Kidney epithelial cell (primary cell): ENCODE measurements at regions not wholly inside any gene's neighbourhood (a gene's known extent, or its start where the extent isn't known, plus 50 kb on each side); places are given as distances from the start of the nearest gene placed in this dataset.
"Not testable (repeated sequence)": the region's sequence is repeated elsewhere in the genome, so short reads cannot be mapped to it uniquely, and the experiment has no call there.

ENCODE experiments used
- DNase-seq: peaks from one replicate; pipeline ENCODE4 v3.0.0-alpha.2; 2010; ENCODE audit warnings: low read depth
- H3K27me3 ChIP-seq: 2 replicates; pipeline ENCODE4 v1.6.0; 2011; ENCODE audit warnings: low read length; ENCODE audit not compliant: control insufficient read depth, insufficient read depth
- H3K36me3 ChIP-seq: 2 replicates; pipeline ENCODE4 v1.5.1; 2011; ENCODE audit warnings: low read length; ENCODE audit not compliant: control insufficient read depth, insufficient read depth
- H3K4me3 ChIP-seq: 2 replicates; pipeline ENCODE4 v1.5.1; 2011; ENCODE audit warnings: low read depth, mild to moderate bottlenecking, control low read depth, low read length
- CTCF ChIP-seq: IDR thresholded peaks from 2 replicates; pipeline ENCODE4 v1.5.1; 2011; ENCODE audit warnings: mild to moderate bottlenecking, moderate library complexity, low read length, control low read depth, inconsistent platforms; ENCODE audit not compliant: insufficient read depth, poor library complexity, severe bottlenecking

- DNase-seq = no peak
- Histone ChIP-seq H3K36me3 (no peaks in the 10 kb centered on the region), H3K4me3 (no peak overlapping the region), H3K27me3 (no peaks in the 10 kb centered on the region)
- TF ChIP-seq CTCF = no peak
Observed at GRCh38 chr2:194294156-194294555, 1362.9 kb upstream of the SLC39A10 start.

GRCh38 chr2:194291104-194291503, 1365.9 kb upstream of the SLC39A10 start:
- no peak for DNase-seq
- no peak for TF ChIP-seq CTCF
- Histone ChIP-seq H3K27me3 (no peaks in the 10 kb centered on the region), H3K36me3 (no peaks in the 10 kb centered on the region), H3K4me3 (no peak overlapping the region)

- H3K4me3 ChIP-seq = no peak overlapping the region
- no peaks in the 10 kb centered on the region for H3K36me3 ChIP-seq
- no peaks in the 10 kb centered on the region for H3K27me3 ChIP-seq
- no peak for TF ChIP-seq CTCF
- DNase-seq = no peak
Observed at GRCh38 chr2:194289712-194290346, 1367.2 kb upstream of the SLC39A10 start.

- not testable (repeated sequence) for H3K36me3 ChIP-seq, DNase-seq, H3K4me3 ChIP-seq, H3K27me3 ChIP-seq
Observed at GRCh38 chr2:194276667-194277066, 1380.4 kb upstream of the SLC39A10 start.

GRCh38 chr2:194271293-194271961, 1385.6 kb upstream of the SLC39A10 start:
- TF ChIP-seq CTCF = no peak
- Histone ChIP-seq H3K36me3 (no peaks in the 10 kb centered on the region), H3K4me3 (no peak overlapping the region), H3K27me3 (no peaks in the 10 kb centered on the region)
- no peak for DNase-seq

- TF ChIP-seq CTCF = no peak
- H3K4me3 ChIP-seq = no peak overlapping the region
- DNase-seq = no peak
- no peaks in the 10 kb centered on the region for H3K27me3 ChIP-seq
- H3K36me3 ChIP-seq = no peaks in the 10 kb centered on the region
Observed at GRCh38 chr2:194270648-194271047, 1386.4 kb upstream of the SLC39A10 start.
